Osteocyte (in vitro differentiated cells): ENCODE measurements at regions not wholly inside any gene's neighbourhood (a gene's known extent, or its start where the extent isn't known, plus 50 kb on each side); places are given as distances from the start of the nearest gene placed in this dataset.

Source experiments
- DNase-seq: peaks from one replicate; pipeline ENCODE4 v3.0.0; 2021; ENCODE audit warnings: mixed read lengths; ENCODE audit not compliant: unreplicated experiment; ENCODE audit errors: extremely low spot score
- H3K27ac Mint-ChIP-seq: one replicate; pipeline ENCODE4 v1.8.0; 2021; ENCODE audit warnings: mild to moderate bottlenecking, mixed read lengths; ENCODE audit not compliant: unreplicated experiment
- H3K27me3 Mint-ChIP-seq: one replicate; pipeline ENCODE4 v1.8.0; 2021; ENCODE audit warnings: mixed read lengths; ENCODE audit not compliant: unreplicated experiment
- H3K36me3 Mint-ChIP-seq: one replicate; pipeline ENCODE4 v1.8.0; 2021; ENCODE audit warnings: mixed read lengths; ENCODE audit not compliant: unreplicated experiment
- H3K4me1 Mint-ChIP-seq: one replicate; pipeline ENCODE4 v1.8.0; 2021; ENCODE audit warnings: mixed read lengths; ENCODE audit not compliant: unreplicated experiment
- H3K4me3 Mint-ChIP-seq: one replicate; pipeline ENCODE4 v1.8.0; 2021; ENCODE audit warnings: mild to moderate bottlenecking, moderate library complexity, mixed read lengths; ENCODE audit not compliant: unreplicated experiment
- H3K9me3 Mint-ChIP-seq: one replicate; pipeline ENCODE4 v1.8.0; 2021; ENCODE audit warnings: mixed read lengths; ENCODE audit not compliant: unreplicated experiment
- TF ChIP-seq, protein P1 (sequence below): fragments of 200-600 bp; sonication (generic); IDR thresholded peaks from 2 replicates; pipeline ENCODE4 v1.5.0; 2021; ENCODE audit warnings: antibody characterized with exemption, mild to moderate bottlenecking, moderate library complexity

DNA sequence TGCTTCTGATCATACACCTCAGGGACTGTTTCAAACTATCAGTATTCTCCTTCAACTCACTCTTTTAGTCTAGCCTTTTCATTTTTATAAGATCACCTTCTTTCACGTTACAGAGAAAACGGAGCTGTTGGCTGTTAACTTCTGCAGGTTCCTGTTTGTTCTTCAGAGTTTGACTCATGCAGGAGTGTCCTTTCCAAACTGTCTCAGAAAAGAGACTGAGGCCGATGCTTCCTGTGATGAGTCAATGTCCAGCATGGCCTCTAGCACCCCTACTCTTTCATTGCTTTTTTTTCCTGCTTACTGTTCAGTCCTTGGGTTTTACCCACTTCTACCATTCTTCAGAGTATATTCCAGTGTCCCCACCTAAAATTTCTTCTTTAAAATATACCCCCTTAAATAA is 240.8 kb upstream of the RGPD4 start:
- DNase-seq: no peak

DNA sequence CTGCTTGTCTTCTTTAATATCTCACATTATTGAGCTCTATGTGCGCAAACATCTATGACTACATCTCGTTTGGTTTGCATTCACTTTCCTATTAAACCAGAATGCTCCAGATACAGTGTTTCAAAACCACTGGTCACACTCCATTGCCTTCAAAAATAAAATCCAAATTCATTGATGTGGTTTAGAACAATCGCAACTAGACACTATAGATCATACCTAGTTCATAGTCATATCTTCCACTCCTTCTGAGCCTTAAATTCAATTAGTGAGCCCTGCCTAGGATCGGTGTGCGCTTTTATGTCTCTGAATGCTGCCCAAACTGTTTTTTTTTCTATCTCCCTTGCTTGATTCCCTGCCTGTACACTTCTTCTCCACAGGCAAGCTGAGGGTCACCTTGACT is 238.5 kb upstream of the RGPD4 start:
- no peaks in the 10 kb centered on the region for H3K9me3 Mint-ChIP-seq
- H3K4me1 Mint-ChIP-seq: peaks cover 47% of the 10 kb centered on the region

More for the DNA sequence above, 240.8 kb upstream of the RGPD4 start:
- TF ChIP-seq, protein P1, sequence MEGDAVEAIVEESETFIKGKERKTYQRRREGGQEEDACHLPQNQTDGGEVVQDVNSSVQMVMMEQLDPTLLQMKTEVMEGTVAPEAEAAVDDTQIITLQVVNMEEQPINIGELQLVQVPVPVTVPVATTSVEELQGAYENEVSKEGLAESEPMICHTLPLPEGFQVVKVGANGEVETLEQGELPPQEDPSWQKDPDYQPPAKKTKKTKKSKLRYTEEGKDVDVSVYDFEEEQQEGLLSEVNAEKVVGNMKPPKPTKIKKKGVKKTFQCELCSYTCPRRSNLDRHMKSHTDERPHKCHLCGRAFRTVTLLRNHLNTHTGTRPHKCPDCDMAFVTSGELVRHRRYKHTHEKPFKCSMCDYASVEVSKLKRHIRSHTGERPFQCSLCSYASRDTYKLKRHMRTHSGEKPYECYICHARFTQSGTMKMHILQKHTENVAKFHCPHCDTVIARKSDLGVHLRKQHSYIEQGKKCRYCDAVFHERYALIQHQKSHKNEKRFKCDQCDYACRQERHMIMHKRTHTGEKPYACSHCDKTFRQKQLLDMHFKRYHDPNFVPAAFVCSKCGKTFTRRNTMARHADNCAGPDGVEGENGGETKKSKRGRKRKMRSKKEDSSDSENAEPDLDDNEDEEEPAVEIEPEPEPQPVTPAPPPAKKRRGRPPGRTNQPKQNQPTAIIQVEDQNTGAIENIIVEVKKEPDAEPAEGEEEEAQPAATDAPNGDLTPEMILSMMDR: no peak
- Mint-ChIP-seq H3K27me3 (no peaks in the 10 kb centered on the region), H3K9me3 (no peaks in the 10 kb centered on the region), H3K36me3 (no peaks in the 10 kb centered on the region), H3K4me1 (peaks cover 36% of the 10 kb centered on the region), H3K4me3 (no peak overlapping the region), H3K27ac (peak overlapping the region; percentile 3)

GRCh38 chr2:107589079-107589491 is 237.6 kb upstream of the RGPD4 start:
- peaks cover 45% of the 10 kb centered on the region for H3K4me1 Mint-ChIP-seq
- H3K27ac Mint-ChIP-seq: no peak overlapping the region
- no peaks in the 10 kb centered on the region for H3K27me3 Mint-ChIP-seq
- TF ChIP-seq, protein P1: no peak
- no peaks in the 10 kb centered on the region for H3K36me3 Mint-ChIP-seq
- no peak overlapping the region for H3K4me3 Mint-ChIP-seq
- H3K9me3 Mint-ChIP-seq: no peaks in the 10 kb centered on the region
- DNase-seq: no peak

More for the DNA sequence above, 238.5 kb upstream of the RGPD4 start:
- H3K27me3 Mint-ChIP-seq: no peaks in the 10 kb centered on the region
- H3K27ac Mint-ChIP-seq: no peak overlapping the region
- TF ChIP-seq, protein P1: no peak
- H3K36me3 Mint-ChIP-seq: no peaks in the 10 kb centered on the region
- no peak for DNase-seq
- no peak overlapping the region for H3K4me3 Mint-ChIP-seq

- Mint-ChIP-seq H3K27me3 (no peaks in the 10 kb centered on the region), H3K4me1 (peaks cover 29% of the 10 kb centered on the region), H3K9me3 (no peaks in the 10 kb centered on the region), H3K36me3 (no peaks in the 10 kb centered on the region), H3K27ac (peak overlapping the region; percentile 79), H3K4me3 (no peak overlapping the region)
- TF ChIP-seq, protein P1: no peak
- no peak for DNase-seq
These were observed 235.0 kb upstream of the RGPD4 start for GRCh38 chr2:107591561-107592279.

- H3K27me3 Mint-ChIP-seq: no peaks in the 10 kb centered on the region
- no peak for DNase-seq
- H3K27ac Mint-ChIP-seq: peak overlapping the region; percentile 79
- no peaks in the 10 kb centered on the region for H3K36me3 Mint-ChIP-seq
- H3K4me1 Mint-ChIP-seq: peaks cover 29% of the 10 kb centered on the region
- no peaks in the 10 kb centered on the region for H3K9me3 Mint-ChIP-seq
- no peak overlapping the region for H3K4me3 Mint-ChIP-seq
- TF ChIP-seq, protein P1: no peak
These were observed 234.4 kb upstream of the RGPD4 start for GRCh38 chr2:107592280-107592624.
